Keratinocyte (primary cell): ENCODE measurements at regions not wholly inside any gene's neighbourhood (a gene's known extent, or its start where the extent isn't known, plus 50 kb on each side); places are given as distances from the start of the nearest gene placed in this dataset.

Experiments
- CTCF ChIP-seq, 3 experiments: IDR thresholded peaks in 1 of 3; conservative IDR thresholded peaks in 1 of 3; optimal IDR thresholded peaks in 1 of 3; 2 replicates in 2 of 3; 3 replicates in 1 of 3; pipeline versions ENCODE3 to v1.5.1; 2011; ENCODE audit warnings: low read length in 3 of 3, mild to moderate bottlenecking in 3 of 3, moderate library complexity in 2 of 3, control low read depth in 1 of 3, inconsistent platforms in 1 of 3; ENCODE audit not compliant: insufficient read depth in 2 of 3; ENCODE audit errors: extremely low read depth in 1 of 3
- EZH2 ChIP-seq: IDR thresholded peaks from one replicate; pipeline ENCODE4 v1.6.1; 2012; ENCODE audit warnings: inconsistent platforms, mild to moderate bottlenecking, low read length, moderate library complexity

- TF ChIP-seq CTCF (optimal IDR thresholded peaks at IDR 0.05 in 1 of 3, IDR thresholded peaks at IDR 0.05 in 1 of 3, conservative IDR thresholded peaks at IDR 0.05 in 1 of 3; ENCODE audit: extremely low read depth in 1 of 3, insufficient read depth in 2 of 3, low read length in 3 of 3), result no peak
- no peak for TF ChIP-seq EZH2
These were observed 92.1 kb downstream of the EN1 start for GRCh38 chr2:118755384-118755783.
